Activated T-helper 17 cell treated with anti-CD3 and anti-CD28 coated beads, Interleukin-2, amount 50 U/mL, for 72 hours (primary cell): ENCODE measurements at regions not wholly inside any gene's neighbourhood (a gene's known extent, or its start where the extent isn't known, plus 50 kb on each side); places are given as distances from the start of the nearest gene placed in this dataset.
A peak's percentile ranks its signal among the peaks of the same experiment; 100 is the strongest.
"Not testable (repeated sequence)": the region's sequence is repeated elsewhere in the genome, so short reads cannot be mapped to it uniquely, and the experiment has no call there.

Experiments used
- ATAC-seq: fragments of 150-1000 bp; cut with Tn5 transposase; replicated peaks from 2 replicates; pipeline ENCODE4 v1.10.0; 2021; ENCODE audit warnings: mild to moderate bottlenecking, moderate library complexity
- H3K27ac Mint-ChIP-seq: one replicate; pipeline ENCODE4 v1.8.0; 2022; ENCODE audit warnings: mixed read lengths
- H3K27me3 Mint-ChIP-seq: one replicate; pipeline ENCODE4 v1.8.0; 2022; ENCODE audit warnings: mixed read lengths
- H3K36me3 Mint-ChIP-seq: one replicate; pipeline ENCODE4 v1.8.0; 2022; ENCODE audit warnings: low read depth, mild to moderate bottlenecking, mixed read lengths
- H3K4me1 Mint-ChIP-seq: one replicate; pipeline ENCODE4 v1.8.0; 2022; ENCODE audit warnings: mixed read lengths
- H3K4me3 Mint-ChIP-seq: one replicate; pipeline ENCODE4 v1.8.0; 2022; ENCODE audit warnings: mild to moderate bottlenecking, mixed read lengths
- H3K9me3 Mint-ChIP-seq: one replicate; pipeline ENCODE4 v1.8.0; 2022; ENCODE audit warnings: mixed read lengths

- Mint-ChIP-seq H3K27me3 (no peaks in the 10 kb centered on the region), H3K4me3 (no peak overlapping the region), H3K4me1 (no peaks in the 10 kb centered on the region), H3K36me3 (no peaks in the 10 kb centered on the region), H3K27ac (no peak overlapping the region), H3K9me3 (no peaks in the 10 kb centered on the region)
- ATAC-seq = no peak
These were observed 133.2 kb upstream of the RCN1 start for GRCh38 chr11:31957674-31958073.

- peak; percentile 92 for ATAC-seq
- Mint-ChIP-seq H3K4me3 (no peak overlapping the region), H3K4me1 (no peaks in the 10 kb centered on the region), H3K36me3 (no peaks in the 10 kb centered on the region), H3K27ac (no peak overlapping the region), H3K9me3 (no peaks in the 10 kb centered on the region), H3K27me3 (no peaks in the 10 kb centered on the region)
These were observed 134.6 kb upstream of the RCN1 start for GRCh38 chr11:31956310-31956709.

- H3K27ac Mint-ChIP-seq = no peak overlapping the region
- ATAC-seq = no peak
These were observed 135.0 kb upstream of the RCN1 start for GRCh38 chr11:31955838-31956237.

GRCh38 chr11:31953803-31954327 lies 137.0 kb upstream of the RCN1 start:
- Mint-ChIP-seq H3K36me3 (no peaks in the 10 kb centered on the region), H3K27me3 (no peaks in the 10 kb centered on the region), H3K4me3 (no peak overlapping the region), H3K27ac (no peak overlapping the region), H3K9me3 (no peaks in the 10 kb centered on the region), H3K4me1 (no peaks in the 10 kb centered on the region)
- ATAC-seq = no peak

More at GRCh38 chr11:31955838-31956237, 135.0 kb upstream of the RCN1 start:
- Mint-ChIP-seq H3K27me3 (no peaks in the 10 kb centered on the region), H3K9me3 (no peaks in the 10 kb centered on the region), H3K36me3 (no peaks in the 10 kb centered on the region), H3K4me1 (no peaks in the 10 kb centered on the region), H3K4me3 (no peak overlapping the region)

GRCh38 chr11:31949733-31950200 lies 138.6 kb upstream of the PAX6 start:
- not testable (repeated sequence) for ATAC-seq, H3K9me3 Mint-ChIP-seq, H3K27ac Mint-ChIP-seq, H3K27me3 Mint-ChIP-seq, H3K4me1 Mint-ChIP-seq, H3K36me3 Mint-ChIP-seq, H3K4me3 Mint-ChIP-seq

- no peak overlapping the region for H3K27ac Mint-ChIP-seq
- H3K9me3 Mint-ChIP-seq = no peaks in the 10 kb centered on the region
- no peaks in the 10 kb centered on the region for H3K36me3 Mint-ChIP-seq
- H3K4me3 Mint-ChIP-seq = no peak overlapping the region
- ATAC-seq = no peak
- H3K27me3 Mint-ChIP-seq = peaks cover 7% of the 10 kb centered on the region
- no peaks in the 10 kb centered on the region for H3K4me1 Mint-ChIP-seq
These were observed 135.9 kb upstream of the PAX6 start for GRCh38 chr11:31947051-31947450.

GRCh38 chr11:31943056-31943780 lies 132.1 kb upstream of the PAX6 start:
- ATAC-seq = no peak
- no peaks in the 10 kb centered on the region for H3K36me3 Mint-ChIP-seq
- no peaks in the 10 kb centered on the region for H3K4me1 Mint-ChIP-seq
- no peak overlapping the region for H3K27ac Mint-ChIP-seq
- H3K4me3 Mint-ChIP-seq = no peak overlapping the region
- peaks cover 7% of the 10 kb centered on the region for H3K27me3 Mint-ChIP-seq
- no peaks in the 10 kb centered on the region for H3K9me3 Mint-ChIP-seq

GRCh38 chr11:31940371-31941037 lies 129.4 kb upstream of the PAX6 start:
- Mint-ChIP-seq H3K27ac (no peak overlapping the region), H3K9me3 (no peaks in the 10 kb centered on the region), H3K27me3 (peaks cover 8% of the 10 kb centered on the region), H3K4me3 (no peak overlapping the region), H3K4me1 (no peaks in the 10 kb centered on the region), H3K36me3 (no peaks in the 10 kb centered on the region)
- ATAC-seq = no peak

- ATAC-seq = no peak
- Mint-ChIP-seq H3K9me3 (no peaks in the 10 kb centered on the region), H3K4me1 (no peaks in the 10 kb centered on the region), H3K27ac (no peak overlapping the region), H3K4me3 (no peak overlapping the region), H3K27me3 (peaks cover 12% of the 10 kb centered on the region), H3K36me3 (no peaks in the 10 kb centered on the region)
These were observed 127.9 kb upstream of the PAX6 start for GRCh38 chr11:31939004-31939403.

GRCh38 chr11:31936312-31936711 lies 125.2 kb upstream of the PAX6 start:
- H3K4me1 Mint-ChIP-seq = no peaks in the 10 kb centered on the region
- ATAC-seq = no peak
- no peaks in the 10 kb centered on the region for H3K36me3 Mint-ChIP-seq
- no peak overlapping the region for H3K27ac Mint-ChIP-seq
- no peak overlapping the region for H3K4me3 Mint-ChIP-seq
- no peaks in the 10 kb centered on the region for H3K9me3 Mint-ChIP-seq
- peaks cover 27% of the 10 kb centered on the region for H3K27me3 Mint-ChIP-seq

GRCh38 chr11:31932879-31933278 lies 121.8 kb upstream of the PAX6 start:
- Mint-ChIP-seq H3K27ac (no peak overlapping the region), H3K4me3 (no peak overlapping the region), H3K27me3 (peaks cover 35% of the 10 kb centered on the region), H3K4me1 (no peaks in the 10 kb centered on the region), H3K9me3 (no peaks in the 10 kb centered on the region), H3K36me3 (no peaks in the 10 kb centered on the region)
- ATAC-seq = no peak

- ATAC-seq = no peak
- peaks cover 18% of the 10 kb centered on the region for H3K27me3 Mint-ChIP-seq
- no peak overlapping the region for H3K4me3 Mint-ChIP-seq
- H3K4me1 Mint-ChIP-seq = no peaks in the 10 kb centered on the region
- H3K27ac Mint-ChIP-seq = no peak overlapping the region
- no peaks in the 10 kb centered on the region for H3K9me3 Mint-ChIP-seq
- no peaks in the 10 kb centered on the region for H3K36me3 Mint-ChIP-seq
These were observed 116.9 kb upstream of the PAX6 start for GRCh38 chr11:31927982-31928381.

- H3K27ac Mint-ChIP-seq = no peak overlapping the region
- no peaks in the 10 kb centered on the region for H3K9me3 Mint-ChIP-seq
- H3K4me3 Mint-ChIP-seq = no peak overlapping the region
- H3K27me3 Mint-ChIP-seq = peaks cover 19% of the 10 kb centered on the region
- ATAC-seq = no peak
- no peaks in the 10 kb centered on the region for H3K4me1 Mint-ChIP-seq
- H3K36me3 Mint-ChIP-seq = no peaks in the 10 kb centered on the region
These were observed 115.8 kb upstream of the PAX6 start for GRCh38 chr11:31926816-31927528.

- no peak for ATAC-seq
- no peak overlapping the region for H3K27ac Mint-ChIP-seq
These were observed 115.0 kb upstream of the PAX6 start for GRCh38 chr11:31926106-31926505.

GRCh38 chr11:31922450-31922849 lies 111.3 kb upstream of the PAX6 start:
- no peaks in the 10 kb centered on the region for H3K9me3 Mint-ChIP-seq

More at GRCh38 chr11:31926106-31926505, 115.0 kb upstream of the PAX6 start:
- Mint-ChIP-seq H3K36me3 (no peaks in the 10 kb centered on the region), H3K27me3 (peaks cover 12% of the 10 kb centered on the region), H3K4me1 (no peaks in the 10 kb centered on the region), H3K9me3 (no peaks in the 10 kb centered on the region), H3K4me3 (no peak overlapping the region)

More at GRCh38 chr11:31922450-31922849, 111.3 kb upstream of the PAX6 start:
- Mint-ChIP-seq H3K4me1 (no peaks in the 10 kb centered on the region), H3K36me3 (no peaks in the 10 kb centered on the region), H3K27ac (no peak overlapping the region), H3K4me3 (no peak overlapping the region), H3K27me3 (peaks cover 10% of the 10 kb centered on the region)
- no peak for ATAC-seq
